ENCODE measurements at regions not wholly inside any gene's neighbourhood (a gene's known extent, or its start where the extent isn't known, plus 50 kb on each side); places are given as distances from the start of the nearest gene placed in this dataset.
"Not testable (repeated sequence)": the region's sequence is repeated elsewhere in the genome, so short reads cannot be mapped to it uniquely, and the experiment has no call there.

- H3K27me3 ChIP-seq (ENCODE audit: control insufficient read depth in 1 of 2, insufficient read depth in 1 of 2, low read length in 2 of 2) = no peaks in the 10 kb centered on the region
- H3K4me3 ChIP-seq (ENCODE audit: insufficient read depth in 1 of 2, low read depth in 1 of 2, low read length in 2 of 2) = no peak overlapping the region
- H2BK120ac ChIP-seq (ENCODE audit: low read depth, low read length) = no peak overlapping the region
- H3K4me2 ChIP-seq (ENCODE audit: low read length, poor library complexity, severe bottlenecking) = no peak overlapping the region
- H3K18ac ChIP-seq (ENCODE audit: low read depth in 1 of 2, low read length in 2 of 2) = no peak overlapping the region
- WGBS = 76% methylated on average over 6 of the region's 8 CpGs
- no peaks in the 10 kb centered on the region for H3K36me3 ChIP-seq (ENCODE audit: control insufficient read depth in 1 of 2, insufficient read depth in 2 of 2, low read depth in 1 of 2, low read length in 2 of 2)
- H3K23ac ChIP-seq (ENCODE audit: low read length in 2 of 2) = no peak overlapping the region
- H2AK5ac ChIP-seq (ENCODE audit: low read length, severe bottlenecking) = no peak overlapping the region
- H3K4me1 ChIP-seq (ENCODE audit: control insufficient read depth, insufficient read depth, low read depth, low read length) = no peaks in the 10 kb centered on the region
- H2AFZ ChIP-seq (ENCODE audit: low read depth, low read length) = no peak overlapping the region
- no peak overlapping the region for H3K27ac ChIP-seq (ENCODE audit: low read length, poor library complexity, severe bottlenecking)
- no peak overlapping the region for H2BK5ac ChIP-seq (ENCODE audit: low read depth, low read length, poor library complexity, severe bottlenecking)
- no peaks in the 10 kb centered on the region for H3K9me3 ChIP-seq (ENCODE audit: control insufficient read depth, low read length)
- no peak overlapping the region for H4K8ac ChIP-seq (ENCODE audit: low read length)
- no peak overlapping the region for H3K14ac ChIP-seq (ENCODE audit: low read length in 2 of 2)
- no peak overlapping the region for H4K91ac ChIP-seq (ENCODE audit: low read length)
- H2BK12ac ChIP-seq (ENCODE audit: low read length in 2 of 2) = no peak overlapping the region
- H3K79me1 ChIP-seq (replicated peaks; ENCODE audit: low read length, poor library complexity, severe bottlenecking) = no peaks in the 10 kb centered on the region
- DNase-seq = no peak
- H3K9ac ChIP-seq (ENCODE audit: low read length) = no peak overlapping the region
- no peak overlapping the region for H3K4ac ChIP-seq (ENCODE audit: low read depth in 1 of 2, low read length in 2 of 2)
- no peak overlapping the region for H2BK15ac ChIP-seq (ENCODE audit: low read depth, poor library complexity, severe bottlenecking)
Measured at GRCh38 chr9:65426231-65426630, 141.2 kb upstream of the FOXD4L5 start.

- not testable (repeated sequence) for H3K27me3 ChIP-seq (ENCODE audit: control insufficient read depth in 1 of 2, insufficient read depth in 1 of 2, low read length in 2 of 2); H3K4me2 ChIP-seq (ENCODE audit: low read length, poor library complexity, severe bottlenecking); H3K36me3 ChIP-seq (ENCODE audit: control insufficient read depth in 1 of 2, insufficient read depth in 2 of 2, low read depth in 1 of 2, low read length in 2 of 2); H2BK15ac ChIP-seq (ENCODE audit: low read depth, poor library complexity, severe bottlenecking); H3K4me1 ChIP-seq (ENCODE audit: control insufficient read depth, insufficient read depth, low read depth, low read length); H2AFZ ChIP-seq (ENCODE audit: low read depth, low read length); H2BK120ac ChIP-seq (ENCODE audit: low read depth, low read length); H3K4ac ChIP-seq (ENCODE audit: low read depth in 1 of 2, low read length in 2 of 2); H4K91ac ChIP-seq (ENCODE audit: low read length); H3K23ac ChIP-seq (ENCODE audit: low read length in 2 of 2); H4K8ac ChIP-seq (ENCODE audit: low read length); H2BK12ac ChIP-seq (ENCODE audit: low read length in 2 of 2); H3K9me3 ChIP-seq (ENCODE audit: control insufficient read depth, low read length); H3K9ac ChIP-seq (ENCODE audit: low read length); H3K79me1 ChIP-seq (replicated peaks; ENCODE audit: low read length, poor library complexity, severe bottlenecking); H2AK5ac ChIP-seq (ENCODE audit: low read length, severe bottlenecking); H3K18ac ChIP-seq (ENCODE audit: low read depth in 1 of 2, low read length in 2 of 2); H3K4me3 ChIP-seq (ENCODE audit: insufficient read depth in 1 of 2, low read depth in 1 of 2, low read length in 2 of 2); H3K14ac ChIP-seq (ENCODE audit: low read length in 2 of 2); H3K27ac ChIP-seq (ENCODE audit: low read length, poor library complexity, severe bottlenecking); H2BK5ac ChIP-seq (ENCODE audit: low read depth, low read length, poor library complexity, severe bottlenecking); DNase-seq
- WGBS = 45% methylated on average over 5 of the region's 5 CpGs
Measured at GRCh38 chr9:65425183-65425582, 140.2 kb upstream of the FOXD4L5 start.

- H3K9me3 ChIP-seq (ENCODE audit: control insufficient read depth, low read length); H3K27ac ChIP-seq (ENCODE audit: low read length, poor library complexity, severe bottlenecking); H2BK12ac ChIP-seq (ENCODE audit: low read length in 2 of 2); H2AFZ ChIP-seq (ENCODE audit: low read depth, low read length); H3K27me3 ChIP-seq (ENCODE audit: control insufficient read depth in 1 of 2, insufficient read depth in 1 of 2, low read length in 2 of 2); H3K23ac ChIP-seq (ENCODE audit: low read length in 2 of 2); DNase-seq; H3K18ac ChIP-seq (ENCODE audit: low read depth in 1 of 2, low read length in 2 of 2); H2BK120ac ChIP-seq (ENCODE audit: low read depth, low read length); H2BK5ac ChIP-seq (ENCODE audit: low read depth, low read length, poor library complexity, severe bottlenecking); H3K4me3 ChIP-seq (ENCODE audit: insufficient read depth in 1 of 2, low read depth in 1 of 2, low read length in 2 of 2); H3K4me2 ChIP-seq (ENCODE audit: low read length, poor library complexity, severe bottlenecking); H3K4ac ChIP-seq (ENCODE audit: low read depth in 1 of 2, low read length in 2 of 2); H2BK15ac ChIP-seq (ENCODE audit: low read depth, poor library complexity, severe bottlenecking); H4K91ac ChIP-seq (ENCODE audit: low read length); H3K9ac ChIP-seq (ENCODE audit: low read length); H3K14ac ChIP-seq (ENCODE audit: low read length in 2 of 2); H4K8ac ChIP-seq (ENCODE audit: low read length); H3K79me1 ChIP-seq (replicated peaks; ENCODE audit: low read length, poor library complexity, severe bottlenecking); H2AK5ac ChIP-seq (ENCODE audit: low read length, severe bottlenecking); H3K36me3 ChIP-seq (ENCODE audit: control insufficient read depth in 1 of 2, insufficient read depth in 2 of 2, low read depth in 1 of 2, low read length in 2 of 2); H3K4me1 ChIP-seq (ENCODE audit: control insufficient read depth, insufficient read depth, low read depth, low read length): not testable (repeated sequence)
- 92% methylated on average over 3 of the region's 8 CpGs for WGBS
Measured at GRCh38 chr9:65424437-65424984, 139.5 kb upstream of the FOXD4L5 start.

GRCh38 chr9:65423691-65424436 is 138.9 kb upstream of the FOXD4L5 start:
- H3K9me3 ChIP-seq (ENCODE audit: control insufficient read depth, low read length); H3K27ac ChIP-seq (ENCODE audit: low read length, poor library complexity, severe bottlenecking); H3K4ac ChIP-seq (ENCODE audit: low read depth in 1 of 2, low read length in 2 of 2); H2BK12ac ChIP-seq (ENCODE audit: low read length in 2 of 2); H3K79me1 ChIP-seq (replicated peaks; ENCODE audit: low read length, poor library complexity, severe bottlenecking); H3K4me3 ChIP-seq (ENCODE audit: insufficient read depth in 1 of 2, low read depth in 1 of 2, low read length in 2 of 2); H4K91ac ChIP-seq (ENCODE audit: low read length); H3K4me2 ChIP-seq (ENCODE audit: low read length, poor library complexity, severe bottlenecking); H3K4me1 ChIP-seq (ENCODE audit: control insufficient read depth, insufficient read depth, low read depth, low read length); H2AFZ ChIP-seq (ENCODE audit: low read depth, low read length); H3K9ac ChIP-seq (ENCODE audit: low read length); H3K36me3 ChIP-seq (ENCODE audit: control insufficient read depth in 1 of 2, insufficient read depth in 2 of 2, low read depth in 1 of 2, low read length in 2 of 2); H3K18ac ChIP-seq (ENCODE audit: low read depth in 1 of 2, low read length in 2 of 2); H4K8ac ChIP-seq (ENCODE audit: low read length); H3K27me3 ChIP-seq (ENCODE audit: control insufficient read depth in 1 of 2, insufficient read depth in 1 of 2, low read length in 2 of 2); H2AK5ac ChIP-seq (ENCODE audit: low read length, severe bottlenecking); H3K23ac ChIP-seq (ENCODE audit: low read length in 2 of 2); H2BK120ac ChIP-seq (ENCODE audit: low read depth, low read length); DNase-seq; H2BK5ac ChIP-seq (ENCODE audit: low read depth, low read length, poor library complexity, severe bottlenecking); H3K14ac ChIP-seq (ENCODE audit: low read length in 2 of 2); H2BK15ac ChIP-seq (ENCODE audit: low read depth, poor library complexity, severe bottlenecking): not testable (repeated sequence)
- 79% methylated on average over 14 of the region's 18 CpGs for WGBS
